ENCODE measurements at regions not wholly inside any gene's neighbourhood (a gene's known extent, or its start where the extent isn't known, plus 50 kb on each side); places are given as distances from the start of the nearest gene placed in this dataset.

DNA sequence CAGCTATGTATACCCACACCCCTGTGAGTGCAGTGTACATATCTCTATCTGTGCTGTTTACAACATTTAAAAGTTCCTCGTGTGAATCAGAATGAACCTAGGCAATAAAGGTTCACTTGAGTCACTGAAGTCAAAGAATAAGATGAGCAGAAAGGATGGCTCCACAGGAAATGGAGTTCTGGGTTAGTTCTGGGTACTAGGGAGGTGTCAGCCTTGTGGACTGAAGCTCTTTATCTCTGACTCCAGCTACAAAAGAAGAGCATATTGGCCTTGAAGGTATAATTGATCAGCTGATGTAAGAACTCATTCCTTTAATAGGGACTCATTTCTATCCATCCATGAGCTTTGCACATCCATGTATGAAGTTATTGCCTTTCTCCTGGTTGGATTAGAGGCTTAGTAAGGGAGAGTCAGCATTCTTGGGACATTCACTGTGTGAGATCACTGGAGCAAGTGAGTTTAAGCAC is 73.9 kb upstream of the BACH2 start:
- TF ChIP-seq, protein P1, sequence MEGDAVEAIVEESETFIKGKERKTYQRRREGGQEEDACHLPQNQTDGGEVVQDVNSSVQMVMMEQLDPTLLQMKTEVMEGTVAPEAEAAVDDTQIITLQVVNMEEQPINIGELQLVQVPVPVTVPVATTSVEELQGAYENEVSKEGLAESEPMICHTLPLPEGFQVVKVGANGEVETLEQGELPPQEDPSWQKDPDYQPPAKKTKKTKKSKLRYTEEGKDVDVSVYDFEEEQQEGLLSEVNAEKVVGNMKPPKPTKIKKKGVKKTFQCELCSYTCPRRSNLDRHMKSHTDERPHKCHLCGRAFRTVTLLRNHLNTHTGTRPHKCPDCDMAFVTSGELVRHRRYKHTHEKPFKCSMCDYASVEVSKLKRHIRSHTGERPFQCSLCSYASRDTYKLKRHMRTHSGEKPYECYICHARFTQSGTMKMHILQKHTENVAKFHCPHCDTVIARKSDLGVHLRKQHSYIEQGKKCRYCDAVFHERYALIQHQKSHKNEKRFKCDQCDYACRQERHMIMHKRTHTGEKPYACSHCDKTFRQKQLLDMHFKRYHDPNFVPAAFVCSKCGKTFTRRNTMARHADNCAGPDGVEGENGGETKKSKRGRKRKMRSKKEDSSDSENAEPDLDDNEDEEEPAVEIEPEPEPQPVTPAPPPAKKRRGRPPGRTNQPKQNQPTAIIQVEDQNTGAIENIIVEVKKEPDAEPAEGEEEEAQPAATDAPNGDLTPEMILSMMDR (IDR thresholded peaks at IDR 0.05; ENCODE audit: extremely low read depth, missing control alignments) = no peak
- DNase-seq (ENCODE audit: low spot score) = no peak

DNA sequence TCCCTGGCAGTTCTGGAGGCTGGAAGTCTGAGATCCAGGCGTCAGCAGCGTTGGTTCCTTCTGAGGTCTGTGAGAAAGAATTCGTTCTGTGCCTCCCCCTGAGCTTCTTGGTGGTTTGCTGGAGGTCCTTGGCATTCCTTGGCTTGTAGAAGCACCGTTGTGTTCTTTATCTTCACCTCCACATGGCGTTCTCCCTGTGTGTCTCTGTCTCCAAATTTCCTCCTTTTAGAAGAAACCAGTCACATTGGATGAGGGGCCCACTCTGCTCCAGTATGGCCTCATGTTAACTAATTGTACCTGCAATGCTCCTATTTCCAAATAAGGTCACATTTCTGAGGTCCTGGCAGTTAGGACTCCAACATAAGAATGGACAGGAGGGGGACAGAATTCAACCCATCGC is 73.0 kb upstream of the BACH2 start:
- TF ChIP-seq, protein P1 (IDR thresholded peaks at IDR 0.05; ENCODE audit: extremely low read depth, missing control alignments) = no peak
- DNase-seq (ENCODE audit: low spot score) = no peak

DNA sequence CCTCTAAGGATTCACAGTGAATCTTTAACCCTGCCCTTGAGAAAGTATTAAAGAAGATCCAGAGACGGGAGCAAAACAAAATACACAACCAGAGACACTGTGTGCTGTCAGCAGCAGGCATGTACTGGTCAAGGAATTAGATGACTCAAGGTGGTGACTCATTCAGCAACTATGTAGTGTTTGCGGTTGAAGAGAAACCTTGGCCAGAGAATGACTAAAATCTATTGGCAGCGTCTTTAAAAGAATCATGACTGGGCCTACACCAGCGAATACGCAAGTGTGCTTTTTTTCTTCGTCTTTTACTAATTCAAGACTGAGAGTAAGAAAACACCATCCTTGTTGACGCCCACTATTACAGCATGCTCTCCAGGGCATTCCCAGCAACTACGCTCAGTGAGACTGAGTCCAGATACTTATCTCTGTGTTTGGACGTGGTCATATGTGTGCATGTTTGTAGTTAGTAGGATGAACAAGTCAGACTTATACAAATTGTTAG is 72.4 kb upstream of the BACH2 start:
- peak; percentile 78 for DNase-seq (ENCODE audit: low spot score)
- TF ChIP-seq, protein P1 (IDR thresholded peaks at IDR 0.05; ENCODE audit: extremely low read depth, missing control alignments) = no peak

DNA sequence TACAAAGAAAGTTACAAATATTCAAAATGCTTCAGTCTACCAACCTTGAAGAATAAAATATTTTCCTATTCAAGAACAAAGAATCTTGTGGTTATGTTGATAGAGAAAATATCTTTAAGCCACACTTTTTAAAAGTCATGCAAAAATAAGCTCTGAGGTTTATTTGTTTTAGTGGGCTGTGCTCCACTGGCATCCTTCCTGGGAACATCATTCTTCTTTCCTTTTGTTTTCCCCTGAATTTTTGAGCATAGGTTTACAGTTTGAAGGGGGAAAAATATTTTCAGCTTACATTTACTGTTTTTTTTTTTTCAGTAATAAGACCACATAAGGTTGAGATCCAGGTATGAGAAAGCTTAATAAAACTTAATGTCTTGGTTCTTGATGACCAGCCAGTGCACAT is 72.0 kb upstream of the BACH2 start:
- TF ChIP-seq, protein P1 (IDR thresholded peaks at IDR 0.05; ENCODE audit: extremely low read depth, missing control alignments) = no peak
- DNase-seq (ENCODE audit: low spot score) = no peak

DNA sequence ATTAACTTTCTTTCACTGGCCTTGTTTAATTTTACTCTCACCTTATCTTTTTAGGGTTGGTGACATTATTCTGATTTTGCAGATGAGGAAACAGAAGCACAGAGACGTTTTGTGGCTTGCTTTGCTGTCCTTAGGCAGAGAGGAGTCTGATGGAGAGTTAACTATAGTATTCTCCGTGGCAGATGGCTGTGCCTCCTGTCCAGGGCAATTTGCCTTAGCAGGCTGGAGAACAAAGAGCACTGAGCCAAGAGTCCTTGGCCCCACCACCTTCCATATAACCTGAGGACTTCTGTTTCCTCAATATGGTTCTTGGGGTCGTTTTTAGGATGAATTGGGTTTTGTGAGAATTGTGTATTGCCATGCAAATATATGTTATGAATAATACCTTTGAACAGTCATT is 71.4 kb upstream of the BACH2 start:
- DNase-seq (ENCODE audit: low spot score) = no peak
- TF ChIP-seq, protein P1 (IDR thresholded peaks at IDR 0.05; ENCODE audit: extremely low read depth, missing control alignments) = no peak

DNA sequence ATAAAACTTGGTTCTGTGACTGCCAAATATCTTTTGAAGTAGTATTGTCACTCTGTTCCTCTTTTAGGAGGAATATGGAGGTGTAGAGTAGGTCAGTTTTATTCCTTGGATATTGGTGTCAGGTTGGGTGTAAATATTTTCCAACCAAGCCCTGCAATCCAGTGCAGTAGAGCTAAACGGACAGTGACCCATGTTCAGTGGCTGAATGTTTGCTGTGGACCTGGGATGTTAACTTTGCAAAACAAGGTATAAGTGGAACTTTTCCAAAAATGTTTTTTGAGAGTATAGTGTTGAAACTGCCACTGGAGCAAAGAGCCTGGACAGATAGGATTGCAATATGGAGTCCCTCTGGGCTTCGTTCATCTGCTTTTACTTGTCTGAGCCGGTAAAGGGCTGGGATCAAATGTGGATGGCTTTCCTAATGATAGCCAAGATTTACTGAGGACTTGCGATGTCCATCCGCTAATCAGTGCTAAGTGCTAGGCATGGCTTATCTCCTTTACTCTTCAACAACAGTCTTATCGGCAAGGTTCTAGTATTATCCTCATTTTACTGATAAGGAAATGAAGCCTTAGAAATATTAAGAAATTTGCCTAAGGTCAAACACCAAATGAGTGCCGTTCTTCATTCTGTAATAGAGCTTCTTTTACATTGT is 69.0 kb upstream of the BACH2 start:
- TF ChIP-seq, protein P1 (IDR thresholded peaks at IDR 0.05; ENCODE audit: extremely low read depth, missing control alignments) = no peak
- no peak for DNase-seq (ENCODE audit: low spot score)

DNA sequence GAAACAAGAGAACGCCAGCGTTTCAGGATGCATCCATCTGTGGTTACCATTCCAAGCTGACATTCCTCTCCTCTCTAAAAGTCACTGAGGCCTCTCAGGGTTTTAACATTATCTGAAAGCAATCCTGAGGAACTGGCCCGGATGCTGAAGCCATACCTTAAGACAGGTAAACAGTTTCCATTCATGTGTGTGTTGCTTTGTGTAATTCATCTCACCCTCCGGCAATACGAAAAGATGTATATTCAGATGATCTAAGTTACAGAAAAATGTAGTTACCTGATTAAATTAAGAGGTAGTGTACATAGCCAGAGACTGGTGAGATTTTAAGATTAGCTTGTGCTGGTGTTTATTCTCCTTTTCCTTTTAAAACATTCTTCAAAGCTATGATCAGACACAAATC is 68.4 kb upstream of the BACH2 start:
- TF ChIP-seq, protein P1 (IDR thresholded peaks at IDR 0.05; ENCODE audit: extremely low read depth, missing control alignments) = no peak
- no peak for DNase-seq (ENCODE audit: low spot score)

Data from GM20000 (cell line).